H9 (cell line): ENCODE measurements at regions not wholly inside any gene's neighbourhood (a gene's known extent, or its start where the extent isn't known, plus 50 kb on each side); places are given as distances from the start of the nearest gene placed in this dataset.

ENCODE experiments used
- DNase-seq: peaks from one replicate; pipeline ENCODE4 v3.0.0-alpha.2; 2017
- H2AFZ ChIP-seq: one replicate; pipeline ENCODE4 v1.6.1; 2013; ENCODE audit warnings: mild to moderate bottlenecking, low read length, control low read depth, moderate library complexity
- H2AK5ac ChIP-seq: 2 replicates; pipeline ENCODE4 v1.6.1; 2013; ENCODE audit warnings: low read length, control low read depth, mixed read lengths; ENCODE audit not compliant: insufficient read length
- H2BK120ac ChIP-seq: one replicate; pipeline ENCODE4 v1.6.1; 2013; ENCODE audit warnings: low read depth, mild to moderate bottlenecking, low read length, control low read depth, inconsistent platforms; ENCODE audit not compliant: poor library complexity, severe bottlenecking
- H2BK12ac ChIP-seq: 2 replicates; pipeline ENCODE4 v1.6.1; 2013; ENCODE audit warnings: low read length, control low read depth, mixed read lengths, low read depth; ENCODE audit not compliant: insufficient read length
- H2BK15ac ChIP-seq: 2 replicates; pipeline ENCODE4 v1.6.1; 2013; ENCODE audit warnings: low read depth, low read length, control low read depth
- H2BK20ac ChIP-seq: one replicate; pipeline ENCODE4 v1.6.1; 2013; ENCODE audit warnings: low read depth, mild to moderate bottlenecking, low read length, control low read depth, inconsistent platforms; ENCODE audit not compliant: poor library complexity, severe bottlenecking
- H2BK5ac ChIP-seq: 2 replicates; pipeline ENCODE4 v1.6.1; 2013; ENCODE audit warnings: low read length, control low read depth, mixed read lengths; ENCODE audit not compliant: insufficient read length
- H3K14ac ChIP-seq: 2 replicates; pipeline ENCODE4 v1.6.1; 2013; ENCODE audit warnings: low read length, control low read depth; ENCODE audit not compliant: insufficient read depth
- H3K18ac ChIP-seq: 2 replicates; pipeline ENCODE4 v1.6.1; 2013; ENCODE audit warnings: low read depth, mild to moderate bottlenecking, mixed read lengths, low read length, control low read depth; ENCODE audit not compliant: insufficient read length
- H3K23ac ChIP-seq: 2 replicates; pipeline ENCODE4 v1.6.1; 2013; ENCODE audit warnings: low read length, control low read depth, mixed read lengths, low read depth; ENCODE audit not compliant: insufficient read length
- H3K23me2 ChIP-seq: 2 replicates; pipeline ENCODE4 v1.6.1; 2013; ENCODE audit warnings: low read depth, mild to moderate bottlenecking, mixed read lengths, low read length, control low read depth; ENCODE audit not compliant: insufficient read length, poor library complexity, severe bottlenecking
- H3K27ac ChIP-seq: 2 replicates; pipeline ENCODE4 v1.5.1; 2013; ENCODE audit warnings: low read length, control low read depth, mixed read lengths, low read depth; ENCODE audit not compliant: insufficient read length
- H3K27me3 ChIP-seq: 2 replicates; pipeline ENCODE4 v1.6.1; 2013; ENCODE audit warnings: low read length, control low read depth, inconsistent platforms; ENCODE audit not compliant: insufficient read depth
- H3K4ac ChIP-seq: 2 replicates; pipeline ENCODE4 v1.6.1; 2013; ENCODE audit warnings: low read depth, mild to moderate bottlenecking, control low read depth, inconsistent platforms, low read length, moderate library complexity
- H3K4me1 ChIP-seq: 2 replicates; pipeline ENCODE4 v1.6.1; 2013; ENCODE audit warnings: low read length, control low read depth, inconsistent platforms; ENCODE audit not compliant: insufficient read depth
- H3K4me2 ChIP-seq: 2 replicates; pipeline ENCODE4 v1.6.1; 2013; ENCODE audit warnings: low read length, control low read depth, mixed read lengths; ENCODE audit not compliant: insufficient read length, insufficient read depth
- H3K56ac ChIP-seq: 2 replicates; pipeline ENCODE4 v1.6.1; 2013; ENCODE audit warnings: low read depth, mild to moderate bottlenecking, mixed read lengths, low read length, control low read depth; ENCODE audit not compliant: insufficient read length
- H3K79me1 ChIP-seq: 2 replicates; pipeline ENCODE4 v1.6.1; 2013; ENCODE audit warnings: low read depth, mild to moderate bottlenecking, moderate library complexity, low read length, control low read depth, inconsistent platforms; ENCODE audit not compliant: insufficient read depth, poor library complexity, severe bottlenecking
- H3K79me2 ChIP-seq: 2 replicates; pipeline ENCODE4 v1.6.1; 2013; ENCODE audit warnings: low read length, control low read depth, inconsistent platforms; ENCODE audit not compliant: insufficient read depth
- H3K9ac ChIP-seq: 2 replicates; pipeline ENCODE4 v1.6.1; 2013; ENCODE audit warnings: low read length, control low read depth, mixed read lengths; ENCODE audit not compliant: insufficient read length; ENCODE audit errors: extremely low read depth
- H3K9me3 ChIP-seq: one replicate; pipeline ENCODE4 v1.6.1; 2013; ENCODE audit warnings: low read depth, low read length, inconsistent platforms; ENCODE audit not compliant: control insufficient read depth
- H3T11ph ChIP-seq: one replicate; pipeline ENCODE4 v1.6.1; 2013; ENCODE audit warnings: mild to moderate bottlenecking, low read length, control low read depth, inconsistent platforms
- H4K20me1 ChIP-seq: one replicate; pipeline ENCODE4 v1.6.1; 2013; ENCODE audit not compliant: control insufficient read depth, insufficient read length, insufficient read depth
- H4K5ac ChIP-seq: 2 replicates; pipeline ENCODE4 v1.6.1; 2013; ENCODE audit warnings: low read depth, mild to moderate bottlenecking, mixed read lengths, low read length, control low read depth; ENCODE audit not compliant: insufficient read length
- H4K8ac ChIP-seq: replicated peaks from 2 replicates; pipeline ENCODE4 v1.6.1; 2013; ENCODE audit warnings: low read length, control low read depth, mixed read lengths, low read depth; ENCODE audit not compliant: insufficient read length
- H4K91ac ChIP-seq: 2 replicates; pipeline ENCODE4 v1.6.1; 2013; ENCODE audit warnings: low read depth, mild to moderate bottlenecking, moderate library complexity, mixed read lengths, low read length, control low read depth; ENCODE audit not compliant: insufficient read length
- H3K27ac Mint-ChIP-seq, 3 experiments: 2 replicates in 2 of 3; 3 replicates in 1 of 3; pipeline ENCODE4 v1.8.0; 2020 to 2021; ENCODE audit warnings: mixed read lengths in 3 of 3, mild to moderate bottlenecking in 1 of 3, moderate library complexity in 1 of 3
- H3K27me3 Mint-ChIP-seq: 2 replicates; pipeline ENCODE4 v1.8.0; 2021; ENCODE audit warnings: low read depth, mild to moderate bottlenecking, moderate library complexity, mixed read lengths
- H3K36me3 Mint-ChIP-seq, 3 experiments: 2 replicates in 2 of 3; 3 replicates in 1 of 3; pipeline ENCODE4 v1.8.0; 2020 to 2021; ENCODE audit warnings: low read depth in 3 of 3, mixed read lengths in 3 of 3; ENCODE audit not compliant: insufficient read depth in 1 of 3
- H3K4me1 Mint-ChIP-seq, 2 experiments: 2 replicates each; pipeline ENCODE4 v1.8.0; 2020; ENCODE audit warnings: mixed read lengths in 2 of 2
- H3K4me3 Mint-ChIP-seq, 2 experiments: 2 replicates in 1 of 2; 3 replicates in 1 of 2; pipeline ENCODE4 v1.8.0; 2020 to 2021; ENCODE audit warnings: mild to moderate bottlenecking in 2 of 2, mixed read lengths in 2 of 2, moderate library complexity in 1 of 2
- H3K9me3 Mint-ChIP-seq, 2 experiments: 2 replicates in 1 of 2; 3 replicates in 1 of 2; pipeline ENCODE4 v1.8.0; 2020; ENCODE audit warnings: mild to moderate bottlenecking in 2 of 2, mixed read lengths in 2 of 2, moderate library complexity in 1 of 2
- WGBS: extraction: QIAGEN DNeasy Blood & Tissue Kit; methylation state at CpG from one replicate; pipeline ENCODE4 v1.1.7; 2013; ENCODE audit warnings: missing lambda C conversion rate, low lambda C conversion rate, mixed read lengths; ENCODE audit not compliant: insufficient read length; ENCODE audit errors: extremely low coverage; 5-methylcytosine and 5-hydroxymethylcytosine counted together
- TF ChIP-seq, protein P1 (sequence below): fragments of 200-600 bp; sonication (generic); conservative IDR thresholded peaks from 3 replicates; pipeline ENCODE4 v1.8.0; 2021; ENCODE audit warnings: antibody characterized with exemption, mild to moderate bottlenecking

DNA sequence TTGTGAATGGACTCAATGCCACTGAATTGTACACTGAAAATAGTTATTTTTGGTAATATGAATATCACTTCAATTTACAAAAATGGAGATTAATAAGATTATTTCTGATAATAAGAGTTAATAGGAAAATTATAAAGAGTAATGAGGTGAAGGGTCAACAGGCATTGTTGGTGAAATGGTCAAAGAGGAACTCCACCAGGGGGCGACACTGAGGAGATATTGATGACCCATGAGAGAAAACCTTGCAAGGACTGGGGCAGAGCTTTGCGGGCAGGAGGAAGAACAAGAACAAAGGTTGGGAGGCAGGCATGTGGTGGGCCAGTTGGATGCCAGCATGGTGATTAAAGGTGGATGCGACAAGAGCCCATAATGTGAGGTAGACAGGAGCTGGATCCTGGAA is 74.0 kb upstream of the XYLT1 start:
- Histone ChIP-seq H3K4ac (no peak overlapping the region), H2BK12ac (no peak overlapping the region), H3T11ph (no peak overlapping the region), H3K79me2 (no peaks in the 10 kb centered on the region), H4K8ac (no peak overlapping the region), H3K27me3 (no peaks in the 10 kb centered on the region), H3K9me3 (no peaks in the 10 kb centered on the region), H3K4me2 (no peak overlapping the region), H2BK20ac (no peak overlapping the region), H3K56ac (no peak overlapping the region), H3K27ac (no peak overlapping the region), H2BK120ac (no peak overlapping the region), H3K23ac (no peak overlapping the region), H3K23me2 (no peaks in the 10 kb centered on the region), H4K20me1 (no peaks in the 10 kb centered on the region), H2AFZ (no peak overlapping the region), H2BK5ac (no peak overlapping the region), H2BK15ac (no peak overlapping the region), H3K79me1 (no peaks in the 10 kb centered on the region), H4K5ac (no peak overlapping the region), H3K14ac (no peak overlapping the region), H3K18ac (no peak overlapping the region), H3K4me1 (no peaks in the 10 kb centered on the region), H4K91ac (no peak overlapping the region), H3K9ac (no peak overlapping the region), H2AK5ac (no peak overlapping the region)
- WGBS = no CpG with 5 or more reads among the region's 3 CpGs
- H3K4me1 Mint-ChIP-seq = no peaks in the 10 kb centered on the region
- no peak overlapping the region for H3K27ac Mint-ChIP-seq
- no peak overlapping the region for H3K4me3 Mint-ChIP-seq
- peak; percentile 65 for DNase-seq
- H3K27me3 Mint-ChIP-seq = no peaks in the 10 kb centered on the region
- no peaks in the 10 kb centered on the region for H3K36me3 Mint-ChIP-seq
- peaks cover 0 to 3% of the 10 kb centered on the region in 2 experiments; a peak in 1 of 5 replicates for H3K9me3 Mint-ChIP-seq
- TF ChIP-seq, protein P1, sequence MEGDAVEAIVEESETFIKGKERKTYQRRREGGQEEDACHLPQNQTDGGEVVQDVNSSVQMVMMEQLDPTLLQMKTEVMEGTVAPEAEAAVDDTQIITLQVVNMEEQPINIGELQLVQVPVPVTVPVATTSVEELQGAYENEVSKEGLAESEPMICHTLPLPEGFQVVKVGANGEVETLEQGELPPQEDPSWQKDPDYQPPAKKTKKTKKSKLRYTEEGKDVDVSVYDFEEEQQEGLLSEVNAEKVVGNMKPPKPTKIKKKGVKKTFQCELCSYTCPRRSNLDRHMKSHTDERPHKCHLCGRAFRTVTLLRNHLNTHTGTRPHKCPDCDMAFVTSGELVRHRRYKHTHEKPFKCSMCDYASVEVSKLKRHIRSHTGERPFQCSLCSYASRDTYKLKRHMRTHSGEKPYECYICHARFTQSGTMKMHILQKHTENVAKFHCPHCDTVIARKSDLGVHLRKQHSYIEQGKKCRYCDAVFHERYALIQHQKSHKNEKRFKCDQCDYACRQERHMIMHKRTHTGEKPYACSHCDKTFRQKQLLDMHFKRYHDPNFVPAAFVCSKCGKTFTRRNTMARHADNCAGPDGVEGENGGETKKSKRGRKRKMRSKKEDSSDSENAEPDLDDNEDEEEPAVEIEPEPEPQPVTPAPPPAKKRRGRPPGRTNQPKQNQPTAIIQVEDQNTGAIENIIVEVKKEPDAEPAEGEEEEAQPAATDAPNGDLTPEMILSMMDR = peak; percentile 74
